B cell (primary cell): ENCODE measurements at regions not wholly inside any gene's neighbourhood (a gene's known extent, or its start where the extent isn't known, plus 50 kb on each side); places are given as distances from the start of the nearest gene placed in this dataset.

Experiments
- ATAC-seq: fragments of 200-7000 bp; cut with Tn5 transposase; one replicate; pipeline ENCODE4 v1.10.0; 2021; ENCODE audit warnings: low read depth, mild to moderate bottlenecking, moderate number of reproducible peaks, moderate library complexity
- CTCF ChIA-PET: fragments of 350-600 bp; sonication (Branson Sonifier 250); formaldehyde crosslinking; loops from one replicate; lab custom pipeline; 2021; ENCODE audit warnings: antibody characterized with exemption, inconsistent platforms; lab: Charles Lee
- POLR2A ChIA-PET: fragments of 350-600 bp; sonication (Branson Sonifier 250); formaldehyde crosslinking; loops from one replicate; lab custom pipeline; 2021; ENCODE audit warnings: antibody characterized with exemption; lab: Charles Lee
- DNase-seq: peaks from one replicate; pipeline ENCODE4 v3.0.0; 2013
- H2AFZ ChIP-seq: 2 replicates; pipeline ENCODE4 v1.6.1; 2012; ENCODE audit warnings: mild to moderate bottlenecking, low read depth, low read length; ENCODE audit not compliant: insufficient read depth, poor library complexity, severe bottlenecking
- H3K27ac ChIP-seq, 2 donors: 1 replicate in 1 of 2; 2 replicates in 1 of 2; pipeline ENCODE4 v1.5.1; 2012 to 2013; ENCODE audit warnings: low read length in 2 of 2, mild to moderate bottlenecking in 2 of 2, moderate library complexity in 1 of 2
- H3K27me3 ChIP-seq, 4 experiments: fragments of 200-600 bp in 1 of 4; sonication (generic) in 1 of 4; replicated peaks in 1 of 4; 1 replicate in 2 of 4; 2 replicates in 2 of 4; pipeline versions ENCODE4 v1.6.1 to v1.7.0; 2013 to 2016; ENCODE audit warnings: low read length in 3 of 4, mild to moderate bottlenecking in 2 of 4, mixed read lengths in 1 of 4, moderate library complexity in 1 of 4; ENCODE audit not compliant: insufficient read depth in 4 of 4, control insufficient read depth in 3 of 4; ENCODE audit errors: control extremely low read depth in 1 of 4
- H3K36me3 ChIP-seq, 2 experiments: replicated peaks in 1 of 2; 1 replicate in 1 of 2; 2 replicates in 1 of 2; pipeline versions ENCODE4 v1.6.1 to v1.7.1; 2013; ENCODE audit warnings: low read length in 1 of 2; ENCODE audit not compliant: insufficient read depth in 2 of 2, control insufficient read depth in 1 of 2; ENCODE audit errors: control extremely low read depth in 1 of 2, extremely low read depth in 1 of 2
- H3K4me1 ChIP-seq, 2 donors: fragments of 200-600 bp in 1 of 2; sonication (generic) in 1 of 2; 1 replicate in 1 of 2; 2 replicates in 1 of 2; pipeline versions ENCODE4 v1.5.1 to v1.6.1; 2013 to 2017; ENCODE audit warnings: low read length in 2 of 2; ENCODE audit not compliant: control insufficient read depth in 2 of 2, insufficient read depth in 2 of 2
- H3K4me2 ChIP-seq: replicated peaks from 2 replicates; pipeline ENCODE3; 2012; ENCODE audit warnings: mild to moderate bottlenecking, low read depth, low read length; ENCODE audit not compliant: poor library complexity, severe bottlenecking
- H3K4me3 ChIP-seq, 5 experiments: fragments of 200-600 bp in 1 of 5; sonication (generic) in 1 of 5; 1 replicate in 3 of 5; 2 replicates in 2 of 5; pipeline versions ENCODE4 v1.5.1 to v1.7.0; 2011 to 2016; ENCODE audit warnings: low read length in 4 of 5, mild to moderate bottlenecking in 4 of 5, low read depth in 2 of 5, control low read depth in 1 of 5, moderate library complexity in 1 of 5; ENCODE audit not compliant: insufficient read depth in 1 of 5; ENCODE audit errors: control extremely low read depth in 1 of 5, extremely low read depth in 1 of 5
- H3K79me2 ChIP-seq: fragments of 200-600 bp; sonication (generic); one replicate; pipeline ENCODE4 v1.6.0; 2016; ENCODE audit warnings: low read length; ENCODE audit not compliant: control insufficient read depth, insufficient read depth
- H3K9ac ChIP-seq: fragments of 200-600 bp; sonication (generic); 2 replicates; pipeline ENCODE4 v1.6.1; 2017; ENCODE audit warnings: mild to moderate bottlenecking, low read length, moderate library complexity
- H3K9me3 ChIP-seq, 3 donors: one replicate each; pipeline versions ENCODE4 v1.6.1 to v1.7.1; 2013; ENCODE audit warnings: low read length in 2 of 3; ENCODE audit not compliant: control insufficient read depth in 2 of 3, insufficient read depth in 1 of 3; ENCODE audit errors: control extremely low read depth in 1 of 3
- H4K20me1 ChIP-seq: 2 replicates; pipeline ENCODE4 v1.6.0; 2012; ENCODE audit warnings: mild to moderate bottlenecking, low read length; ENCODE audit not compliant: insufficient read depth, control insufficient read depth, poor library complexity, severe bottlenecking
- H3K27ac Mint-ChIP-seq: one replicate; pipeline ENCODE4 v1.8.0; 2021; ENCODE audit warnings: mixed read lengths
- H3K27me3 Mint-ChIP-seq: one replicate; pipeline ENCODE4 v1.8.0; 2021; ENCODE audit warnings: mixed read lengths
- H3K4me1 Mint-ChIP-seq: one replicate; pipeline ENCODE4 v1.8.0; 2021; ENCODE audit warnings: mixed read lengths
- H3K4me3 Mint-ChIP-seq: one replicate; pipeline ENCODE4 v1.8.0; 2021; ENCODE audit warnings: mixed read lengths
- H3K9me3 Mint-ChIP-seq: one replicate; pipeline ENCODE4 v1.8.0; 2022; ENCODE audit warnings: mixed read lengths; ENCODE audit not compliant: insufficient read depth
- CTCF ChIP-seq: fragments of 200-600 bp; IDR thresholded peaks from one replicate; pipeline ENCODE4 v1.8.0; 2022; ENCODE audit warnings: antibody characterized with exemption, mild to moderate bottlenecking
- EZH2 ChIP-seq: IDR thresholded peaks from 2 replicates; pipeline ENCODE4 v1.6.1; 2012; ENCODE audit warnings: borderline replicate concordance, low read depth, mild to moderate bottlenecking, moderate library complexity, low read length; ENCODE audit not compliant: insufficient read depth, poor library complexity, severe bottlenecking
- WGBS: methylation state at CpG from one replicate; pipeline ENCODE4 v1.1.5; 2013; ENCODE audit warnings: missing lambda C conversion rate; ENCODE audit not compliant: insufficient coverage; 5-methylcytosine and 5-hydroxymethylcytosine counted together
- intact Hi-C: fragments of 100-400 bp; cut with micrococcal nuclease; formaldehyde crosslinking; loops from one replicate; pipeline ENCODE4 v1.10.0; 2022

GRCh38 chr2:8246137-8246536 is 435.7 kb upstream of the ID2 start:
- no peak overlapping the region for H3K27ac ChIP-seq
- POLR2A ChIA-PET: no interaction called here
- WGBS: no CpG with 5 or more reads among the region's 3 CpGs
- H3K4me1 ChIP-seq: peaks cover 0 to 5% of the 10 kb centered on the region in 2 donors
- Mint-ChIP-seq H3K27ac (no peak overlapping the region), H3K27me3 (peaks cover 14% of the 10 kb centered on the region), H3K4me3 (no peak overlapping the region), H3K9me3 (peaks cover 9% of the 10 kb centered on the region), H3K4me1 (peaks cover 1% of the 10 kb centered on the region)
- H3K9ac ChIP-seq: no peak overlapping the region
- H3K36me3 ChIP-seq: no peaks in the 10 kb centered on the region
- H3K9me3 ChIP-seq: peaks cover 2 to 41% (median 30%) of the 10 kb centered on the region in 3 donors
- no peak overlapping the region for H3K4me3 ChIP-seq
- H3K27me3 ChIP-seq: peaks cover 0 to 3% (median 0%) of the 10 kb centered on the region in 4 experiments
- H3K79me2 ChIP-seq: no peaks in the 10 kb centered on the region
- TF ChIP-seq EZH2 (no peak), CTCF (no peak)
- intact Hi-C loops: no loop called here
- no peak overlapping the region for H2AFZ ChIP-seq
- no peak for DNase-seq
- H4K20me1 ChIP-seq: no peaks in the 10 kb centered on the region
- H3K4me2 ChIP-seq: no peak overlapping the region
- CTCF ChIA-PET: no interaction called here
- no peak for ATAC-seq

- H4K20me1 ChIP-seq: no peaks in the 10 kb centered on the region
- CTCF ChIA-PET: no interaction called here
- H2AFZ ChIP-seq: no peak overlapping the region
- peaks cover 1% of the 10 kb centered on the region for H3K4me1 Mint-ChIP-seq
- POLR2A ChIA-PET: no interaction called here
- H3K4me1 ChIP-seq: peaks cover 0 to 5% of the 10 kb centered on the region in 2 donors
- intact Hi-C loops: no loop called here
- H3K9me3 ChIP-seq: peaks cover 2 to 43% (median 30%) of the 10 kb centered on the region in 3 donors
- DNase-seq: no peak
- H3K27ac Mint-ChIP-seq: no peak overlapping the region
- peaks cover 9% of the 10 kb centered on the region for H3K9me3 Mint-ChIP-seq
- ATAC-seq: no peak
- peaks cover 26% of the 10 kb centered on the region for H3K27me3 Mint-ChIP-seq
- TF ChIP-seq CTCF (no peak), EZH2 (no peak)
- no peaks in the 10 kb centered on the region for H3K36me3 ChIP-seq
- no peak overlapping the region for H3K27ac ChIP-seq
- no peak overlapping the region for H3K9ac ChIP-seq
- no peak overlapping the region for H3K4me3 Mint-ChIP-seq
- 67% methylated on average over 5 of the region's 11 CpGs for WGBS
- no peak overlapping the region for H3K4me2 ChIP-seq
- H3K4me3 ChIP-seq: no peak overlapping the region
- H3K79me2 ChIP-seq: no peaks in the 10 kb centered on the region
- peaks cover 0 to 6% (median 2%) of the 10 kb centered on the region in 4 experiments for H3K27me3 ChIP-seq
Measured at GRCh38 chr2:8247905-8248622, 433.8 kb upstream of the ID2 start.
